Smooth muscle cell of the brain vasculature (primary cell): ENCODE measurements at regions not wholly inside any gene's neighbourhood (a gene's known extent, or its start where the extent isn't known, plus 50 kb on each side); places are given as distances from the start of the nearest gene placed in this dataset.

ENCODE experiments used
- DNase-seq: peaks from one replicate; pipeline ENCODE4 v3.0.0-alpha.2; 2012; ENCODE audit warnings: low read depth, low spot score

- DNase-seq = no peak
Observed at GRCh38 chr1:59144959-59145358, 151.9 kb upstream of the FGGY start.

GRCh38 chr1:59146056-59146455, 150.8 kb upstream of the FGGY start:
- no peak for DNase-seq

- DNase-seq = peak; percentile 71
Observed at GRCh38 chr1:59146651-59147358, 150.1 kb upstream of the FGGY start.

- no peak for DNase-seq
Observed at GRCh38 chr1:59149435-59149834, 147.5 kb upstream of the FGGY start.

- DNase-seq = peak; percentile 97
Observed at GRCh38 chr1:59150577-59151386, 146.1 kb upstream of the FGGY start.

- DNase-seq = no peak
Observed at GRCh38 chr1:59151387-59151761, 145.5 kb upstream of the FGGY start.

GRCh38 chr1:59151860-59152259, 145.0 kb upstream of the FGGY start:
- no peak for DNase-seq

- no peak for DNase-seq
Observed at GRCh38 chr1:59152511-59152910, 144.4 kb upstream of the FGGY start.

- DNase-seq = no peak
Observed at GRCh38 chr1:59154401-59154800, 142.5 kb upstream of the FGGY start.

GRCh38 chr1:59155351-59155750, 141.5 kb upstream of the FGGY start:
- no peak for DNase-seq

GRCh38 chr1:59156051-59156450, 140.8 kb upstream of the FGGY start:
- no peak for DNase-seq

- DNase-seq = peak; percentile 87
Observed at GRCh38 chr1:59156526-59157199, 140.2 kb upstream of the FGGY start.

GRCh38 chr1:59158321-59158720, 138.6 kb upstream of the FGGY start:
- no peak for DNase-seq

- no peak for DNase-seq
Observed at GRCh38 chr1:59159557-59160203, 137.2 kb upstream of the FGGY start.

GRCh38 chr1:59161136-59161535, 135.8 kb upstream of the FGGY start:
- DNase-seq = no peak

- no peak for DNase-seq
Observed at GRCh38 chr1:59162665-59163064, 134.2 kb upstream of the FGGY start.

- no peak for DNase-seq
Observed at GRCh38 chr1:59163268-59164092, 133.4 kb upstream of the FGGY start.

- no peak for DNase-seq
Observed at GRCh38 chr1:59164371-59164770, 132.5 kb upstream of the FGGY start.

GRCh38 chr1:59165353-59165752, 131.5 kb upstream of the FGGY start:
- DNase-seq = no peak

- no peak for DNase-seq
Observed at GRCh38 chr1:59169703-59170102, 127.2 kb upstream of the FGGY start.

GRCh38 chr1:59170659-59171058, 126.2 kb upstream of the FGGY start:
- DNase-seq = no peak
